Prostate gland (tissue), 2 donors: ENCODE measurements at regions not wholly inside any gene's neighbourhood (a gene's known extent, or its start where the extent isn't known, plus 50 kb on each side); places are given as distances from the start of the nearest gene placed in this dataset.

Experiments
- DNase-seq: peaks from one replicate; pipeline ENCODE4 v3.0.0-alpha.2; 2019; ENCODE audit warnings: low spot score
- H3K27ac ChIP-seq, 2 donors: fragments of 200-600 bp; sonication (generic); 2 replicates each; pipeline ENCODE4 v1.5.1; 2017 to 2019
- H3K27me3 ChIP-seq: fragments of 200-600 bp; sonication (generic); replicated peaks from 2 replicates; pipeline ENCODE4 v1.5.1; 2019; ENCODE audit not compliant: insufficient read depth
- H3K36me3 ChIP-seq, 2 donors: fragments of 200-600 bp; sonication (generic); 1 replicate in 1 of 2; 2 replicates in 1 of 2; pipeline versions ENCODE4 v1.5.1 to v1.8.1; 2017 to 2019
- H3K4me1 ChIP-seq: fragments of 200-600 bp; sonication (generic); replicated peaks from 2 replicates; pipeline ENCODE4 v1.5.1; 2019
- H3K4me3 ChIP-seq, 2 donors: fragments of 200-600 bp; sonication (generic); 2 replicates each; pipeline ENCODE4 v1.5.1; 2017 to 2019
- H3K9me3 ChIP-seq: fragments of 200-600 bp; sonication (generic); 2 replicates; pipeline ENCODE4 v1.5.1; 2017
- CTCF ChIP-seq, 4 experiments: fragments of 200-600 bp in 2 of 4; fragments of 450-650 bp in 2 of 4; sonication (generic) in 2 of 4; IDR thresholded peaks; 1 replicate in 3 of 4; 2 replicates in 1 of 4; pipeline ENCODE4 v1.5.1; 2016 to 2019; ENCODE audit warnings: antibody characterized with exemption in 4 of 4, mild to moderate bottlenecking in 2 of 4, moderate library complexity in 2 of 4
- POLR2A ChIP-seq: fragments of 450-650 bp; IDR thresholded peaks from one replicate; pipeline ENCODE4 v1.6.1; 2016; ENCODE audit warnings: antibody characterized with exemption, mild to moderate bottlenecking
- POLR2AphosphoS5 ChIP-seq: sonication (generic); formaldehyde crosslinking; IDR thresholded peaks from one replicate; pipeline ENCODE4 v1.6.1; 2017; ENCODE audit warnings: antibody characterized with exemption
- WGBS: methylation state at CpG from one replicate; pipeline ENCODE4 v1.1.5; 2018; 5-methylcytosine and 5-hydroxymethylcytosine counted together
- intact Hi-C: fragments of 100-400 bp; cut with DNase I; formaldehyde crosslinking; loops from one replicate; pipeline ENCODE4 v1.14.2; 2022

- DNase-seq, result no peak
- TF ChIP-seq POLR2A (no peak), CTCF (IDR thresholded peaks at IDR 0.05) (no peak), POLR2AphosphoS5 (no peak)
- Histone ChIP-seq H3K27me3 (no peaks in the 10 kb centered on the region), H3K4me3 (no peak overlapping the region), H3K4me1 (no peaks in the 10 kb centered on the region), H3K36me3 (no peaks in the 10 kb centered on the region), H3K27ac (no peak overlapping the region), H3K9me3 (no peaks in the 10 kb centered on the region)
- intact Hi-C loops, result no loop called here
- 80% methylated on average over 3 of the region's 3 CpGs for WGBS
These were observed 236.0 kb upstream of the NRP1 start for GRCh38 chr10:33570495-33570894.

GRCh38 chr10:33569702-33570101, 235.2 kb upstream of the NRP1 start:
- TF ChIP-seq POLR2AphosphoS5 (no peak), CTCF (IDR thresholded peaks at IDR 0.05) (no peak), POLR2A (no peak)
- Histone ChIP-seq H3K4me1 (no peaks in the 10 kb centered on the region), H3K36me3 (no peaks in the 10 kb centered on the region), H3K27me3 (no peaks in the 10 kb centered on the region), H3K27ac (no peak overlapping the region), H3K9me3 (no peaks in the 10 kb centered on the region), H3K4me3 (no peak overlapping the region)
- 86% methylated on average over 1 of the region's 1 CpG for WGBS
- DNase-seq, result no peak
- intact Hi-C loops, result no loop called here

GRCh38 chr10:33566426-33566825, 232.0 kb upstream of the NRP1 start:
- Histone ChIP-seq H3K36me3 (no peaks in the 10 kb centered on the region), H3K27me3 (no peaks in the 10 kb centered on the region), H3K27ac (no peak overlapping the region), H3K9me3 (no peaks in the 10 kb centered on the region), H3K4me3 (no peak overlapping the region), H3K4me1 (no peaks in the 10 kb centered on the region)
- no peak for DNase-seq
- no peak for TF ChIP-seq POLR2AphosphoS5
- no peak for TF ChIP-seq CTCF (IDR thresholded peaks at IDR 0.05)
- TF ChIP-seq POLR2A, result no peak
- intact Hi-C loops, result no loop called here
- WGBS, result 65% methylated on average over 3 of the region's 3 CpGs

- DNase-seq, result no peak
- TF ChIP-seq POLR2A, result no peak
- TF ChIP-seq POLR2AphosphoS5, result no peak
- TF ChIP-seq CTCF (IDR thresholded peaks at IDR 0.05), result no peak
- 72% methylated on average over 6 of the region's 6 CpGs for WGBS
These were observed 231.5 kb upstream of the NRP1 start for GRCh38 chr10:33566001-33566400.

GRCh38 chr10:33565231-33565630, 230.8 kb upstream of the NRP1 start:
- TF ChIP-seq POLR2A, result no peak
- no peak for TF ChIP-seq POLR2AphosphoS5
- no peak for TF ChIP-seq CTCF (IDR thresholded peaks at IDR 0.05)
- Histone ChIP-seq H3K4me3 (no peak overlapping the region), H3K27ac (no peak overlapping the region), H3K27me3 (no peaks in the 10 kb centered on the region), H3K9me3 (no peaks in the 10 kb centered on the region), H3K36me3 (no peaks in the 10 kb centered on the region), H3K4me1 (no peaks in the 10 kb centered on the region)
- no peak for DNase-seq
- intact Hi-C loops, result no loop called here

More at GRCh38 chr10:33566001-33566400, 231.5 kb upstream of the NRP1 start:
- H3K4me3 ChIP-seq, result no peak overlapping the region
- no peaks in the 10 kb centered on the region for H3K9me3 ChIP-seq
- intact Hi-C loops, result no loop called here
- no peaks in the 10 kb centered on the region for H3K4me1 ChIP-seq
- no peaks in the 10 kb centered on the region for H3K27me3 ChIP-seq
- no peaks in the 10 kb centered on the region for H3K36me3 ChIP-seq
- no peak overlapping the region for H3K27ac ChIP-seq
